IMR-90 (cell line): ENCODE measurements at regions not wholly inside any gene's neighbourhood (a gene's known extent, or its start where the extent isn't known, plus 50 kb on each side); places are given as distances from the start of the nearest gene placed in this dataset.
"Not testable (repeated sequence)": the region's sequence is repeated elsewhere in the genome, so short reads cannot be mapped to it uniquely, and the experiment has no call there.

Experiments used
- ATAC-seq: fragments of 200-7000 bp; cut with Tn5 transposase; 2 replicates; pipeline ENCODE4 v1.9.1; 2020; ENCODE audit warnings: low read depth, mild to moderate bottlenecking, moderate library complexity
- BruUV-seq: library from RNA; stranded (reverse); fragments of 400-500 nt; replicated peaks from 2 replicates; lab custom pipeline; 2021; lab: Mats Ljungman, UMichigan
- CTCF ChIA-PET: fragments of 300-600 bp; formaldehyde crosslinking; extraction: SDS; loops from one replicate; lab custom pipeline; 2021; ENCODE audit warnings: antibody characterized with exemption; lab: Yijun Ruan, JAX
- POLR2A ChIA-PET: fragments of 300-600 bp; sonication (Branson Sonifier 250); formaldehyde crosslinking; loops from one replicate; lab custom pipeline; 2022; ENCODE audit warnings: antibody characterized with exemption; ENCODE audit not compliant: unreplicated experiment; lab: Charles Lee
- DNase-seq: peaks from one replicate; pipeline ENCODE4 v3.0.0; 2013
- H2AFZ ChIP-seq: replicated peaks from 2 replicates; pipeline ENCODE3; 2013; ENCODE audit warnings: low read length, mild to moderate bottlenecking; ENCODE audit not compliant: poor library complexity
- H2AK5ac ChIP-seq: 2 replicates; pipeline ENCODE4 v1.6.1; 2013; ENCODE audit warnings: low read depth, low read length, inconsistent platforms
- H2AK9ac ChIP-seq: replicated peaks from 2 replicates; pipeline ENCODE3; 2013; ENCODE audit warnings: mild to moderate bottlenecking, low read depth, low read length, moderate library complexity; ENCODE audit not compliant: poor library complexity
- H2BK120ac ChIP-seq: 2 replicates; pipeline ENCODE4 v1.6.1; 2013; ENCODE audit warnings: low read depth, low read length, inconsistent platforms
- H2BK15ac ChIP-seq: 3 replicates; pipeline ENCODE4 v1.6.1; 2013; ENCODE audit warnings: low read depth, low read length, inconsistent platforms
- H2BK20ac ChIP-seq: 2 replicates; pipeline ENCODE4 v1.6.1; 2013; ENCODE audit warnings: low read depth, mild to moderate bottlenecking, inconsistent platforms, low read length, moderate library complexity
- H2BK5ac ChIP-seq: 2 replicates; pipeline ENCODE4 v1.6.1; 2013; ENCODE audit warnings: mild to moderate bottlenecking, low read depth, low read length, inconsistent platforms; ENCODE audit not compliant: poor library complexity, severe bottlenecking
- H3K14ac ChIP-seq: replicated peaks from 2 replicates; pipeline ENCODE4 v1.6.1; 2013; ENCODE audit warnings: low read depth, low read length, inconsistent platforms
- H3K18ac ChIP-seq: 2 replicates; pipeline ENCODE4 v1.6.1; 2013; ENCODE audit warnings: low read depth, low read length, control low read depth
- H3K23ac ChIP-seq: 2 replicates; pipeline ENCODE4 v1.6.1; 2013; ENCODE audit warnings: low read depth, low read length, inconsistent platforms
- H3K27ac ChIP-seq: 2 replicates; pipeline ENCODE4 v1.5.1; 2013; ENCODE audit warnings: mild to moderate bottlenecking, control low read depth, low read length; ENCODE audit not compliant: insufficient read depth
- H3K27me3 ChIP-seq: 2 replicates; pipeline ENCODE4 v1.6.1; 2013; ENCODE audit warnings: low read length; ENCODE audit not compliant: control insufficient read depth, insufficient read depth
- H3K36me3 ChIP-seq: 2 replicates; pipeline ENCODE4 v1.6.1; 2013; ENCODE audit warnings: low read length, mixed read lengths; ENCODE audit not compliant: control insufficient read depth, insufficient read depth
- H3K4ac ChIP-seq: 2 replicates; pipeline ENCODE4 v1.6.1; 2013; ENCODE audit warnings: low read depth, low read length, inconsistent platforms
- H3K4me1 ChIP-seq: 2 replicates; pipeline ENCODE4 v1.6.1; 2013; ENCODE audit warnings: low read length, mixed read lengths; ENCODE audit not compliant: control insufficient read depth, insufficient read depth
- H3K4me2 ChIP-seq: 2 replicates; pipeline ENCODE4 v1.6.1; 2013; ENCODE audit warnings: low read depth, mild to moderate bottlenecking, control low read depth, low read length, moderate library complexity
- H3K4me3 ChIP-seq: 2 replicates; pipeline ENCODE4 v1.5.1; 2013; ENCODE audit warnings: low read depth, mild to moderate bottlenecking, control low read depth, low read length, moderate library complexity; ENCODE audit not compliant: insufficient read depth
- H3K56ac ChIP-seq: 2 replicates; pipeline ENCODE4 v1.6.1; 2013; ENCODE audit warnings: low read length, inconsistent platforms; ENCODE audit not compliant: insufficient read depth; ENCODE audit errors: extremely low read depth
- H3K79me1 ChIP-seq, 2 experiments: 2 replicates each; pipeline ENCODE4 v1.6.1; 2013; ENCODE audit warnings: low read length in 2 of 2, inconsistent platforms in 1 of 2, low read depth in 1 of 2
- H3K9ac ChIP-seq: 2 replicates; pipeline ENCODE4 v1.6.1; 2013; ENCODE audit warnings: low read depth, low read length, control low read depth
- H3K9me1 ChIP-seq: 2 replicates; pipeline ENCODE4 v1.6.1; 2013; ENCODE audit warnings: low read length, inconsistent platforms; ENCODE audit not compliant: insufficient read depth
- H3K9me3 ChIP-seq: 2 replicates; pipeline ENCODE4 v1.6.1; 2013; ENCODE audit warnings: low read length; ENCODE audit not compliant: control insufficient read depth, insufficient read depth
- H4K20me1 ChIP-seq: 2 replicates; pipeline ENCODE4 v1.6.1; 2013; ENCODE audit warnings: low read length, inconsistent platforms; ENCODE audit not compliant: insufficient read depth
- H4K5ac ChIP-seq: 2 replicates; pipeline ENCODE4 v1.6.1; 2013; ENCODE audit warnings: mild to moderate bottlenecking, low read depth, low read length, control low read depth
- H4K8ac ChIP-seq, 2 experiments: 2 replicates each; pipeline ENCODE4 v1.6.1; 2013; ENCODE audit warnings: low read depth in 2 of 2, low read length in 2 of 2, control low read depth in 1 of 2, inconsistent platforms in 1 of 2
- H4K91ac ChIP-seq: 2 replicates; pipeline ENCODE4 v1.6.1; 2013; ENCODE audit warnings: low read depth, low read length, inconsistent platforms; ENCODE audit not compliant: insufficient read depth
- CEBPB ChIP-seq: IDR thresholded peaks from 2 replicates; pipeline ENCODE4 v1.6.1; 2012; ENCODE audit warnings: low read depth, low read length, improper control_type of control experiment
- NFE2L2 ChIP-seq: fragments of 150-350 bp; IDR thresholded peaks from 2 replicates; pipeline ENCODE4 v1.6.1; 2016; ENCODE audit warnings: low read depth, mild to moderate bottlenecking, low read length
- WGBS, 2 experiments: methylation state at CpG; one replicate each; pipeline versions ENCODE4 v1.1.5 to v1.1.7; 2013; ENCODE audit warnings: missing lambda C conversion rate in 2 of 2; ENCODE audit not compliant: insufficient read length in 1 of 2; ENCODE audit errors: extremely low coverage in 2 of 2; 5-methylcytosine and 5-hydroxymethylcytosine counted together
- dilution Hi-C: fragments of 300-500 bp; cut with HindIII; formaldehyde crosslinking; loops from one replicate; pipeline ENCODE4 v1.14.3; 2018; ENCODE audit warnings: low sequenced_read_pairs; ENCODE audit not compliant: unreplicated experiment
- in situ Hi-C: fragments of 300-500 bp; cut with MboI; formaldehyde crosslinking; loops from 3 replicates; pipeline ENCODE4 v1.14.3; 2019; ENCODE audit warnings: low sequenced_read_pairs, inconsistent platforms, mixed read lengths
- intact Hi-C: fragments of 100-400 bp; cut with micrococcal nuclease; formaldehyde crosslinking; loops from 2 replicates; pipeline ENCODE4 v1.10.0; 2022

GRCh38 chr10:117454502-117454901, 79.3 kb upstream of the PDZD8 start:
- DNase-seq = no peak
- H4K8ac ChIP-seq = no peak overlapping the region
- no peak overlapping the region for H4K91ac ChIP-seq
- ATAC-seq = no peak
- no peak overlapping the region for H3K14ac ChIP-seq
- no peak overlapping the region for H3K18ac ChIP-seq
- CTCF ChIA-PET = no interaction called here
- H3K9me1 ChIP-seq = no peaks in the 10 kb centered on the region
- BruUV-seq = no TSS peak
- intact Hi-C loops (no loop called here), in situ Hi-C loops (no loop called here), dilution Hi-C loops (no loop called here)
- H4K20me1 ChIP-seq = no peaks in the 10 kb centered on the region
- no peak overlapping the region for H2AFZ ChIP-seq
- no peak overlapping the region for H3K27ac ChIP-seq
- no peak overlapping the region for H4K5ac ChIP-seq
- H3K4me1 ChIP-seq = no peaks in the 10 kb centered on the region
- H2BK5ac ChIP-seq = no peak overlapping the region
- no CpG with 5 or more reads among the region's 1 CpG for whole genome bisulfite sequencing, 2 experiments
- TF ChIP-seq CEBPB (peak; percentile 39; the same call in 1 of the 2 replicates), NFE2L2 (no peak)
- H3K4ac ChIP-seq = no peak overlapping the region
- no peak overlapping the region for H3K23ac ChIP-seq
- H3K4me2 ChIP-seq = no peak overlapping the region
- no peaks in the 10 kb centered on the region for H3K27me3 ChIP-seq
- H3K9ac ChIP-seq = no peak overlapping the region
- no peak overlapping the region for H2AK5ac ChIP-seq
- no peak overlapping the region for H3K56ac ChIP-seq
- POLR2A ChIA-PET = no interaction called here
- no peak overlapping the region for H2BK120ac ChIP-seq
- no peak overlapping the region for H3K4me3 ChIP-seq
- H3K36me3 ChIP-seq = no peaks in the 10 kb centered on the region
- H3K79me1 ChIP-seq = no peaks in the 10 kb centered on the region
- H2AK9ac ChIP-seq = no peak overlapping the region
- H3K9me3 ChIP-seq = no peaks in the 10 kb centered on the region
- H2BK20ac ChIP-seq = no peak overlapping the region
- no peak overlapping the region for H2BK15ac ChIP-seq

DNA sequence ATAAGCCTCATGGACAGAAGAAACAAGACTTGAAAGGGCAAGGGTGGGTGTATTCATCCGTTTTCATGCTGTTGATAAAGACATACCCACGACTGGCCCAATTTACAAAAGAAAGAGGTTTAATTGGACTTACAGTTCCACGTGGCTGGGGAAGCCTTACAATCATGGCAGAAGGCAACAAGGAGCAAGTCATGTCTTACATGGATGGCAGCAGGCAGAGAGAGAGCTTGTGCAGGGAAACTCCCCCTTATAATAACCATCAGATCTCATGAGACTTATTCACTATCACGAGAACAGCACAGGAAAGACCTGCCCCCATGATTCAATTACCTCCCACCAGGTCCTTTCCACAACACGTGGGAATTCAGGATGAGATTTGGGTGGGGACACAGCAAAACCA, 78.2 kb upstream of the PDZD8 start:
- H4K8ac ChIP-seq, H3K9ac ChIP-seq, H3K27ac ChIP-seq, ATAC-seq, H3K9me1 ChIP-seq, intact Hi-C loops, H4K91ac ChIP-seq, H3K79me1 ChIP-seq, H2BK120ac ChIP-seq, H2BK15ac ChIP-seq, H3K18ac ChIP-seq, POLR2A ChIA-PET, H3K4me3 ChIP-seq, dilution Hi-C loops, in situ Hi-C loops, H3K4ac ChIP-seq, H2BK20ac ChIP-seq, H4K5ac ChIP-seq, BruUV-seq, H2AK9ac ChIP-seq, H4K20me1 ChIP-seq, H2AFZ ChIP-seq, H3K4me1 ChIP-seq, H3K14ac ChIP-seq, H3K36me3 ChIP-seq, DNase-seq, H3K56ac ChIP-seq, H3K9me3 ChIP-seq, H3K27me3 ChIP-seq, H3K23ac ChIP-seq, H2BK5ac ChIP-seq, H2AK5ac ChIP-seq, CTCF ChIA-PET, H3K4me2 ChIP-seq: not testable (repeated sequence)
- WGBS, 2 experiments = 31% methylated on average over 3 of the region's 5 CpGs; no CpG with 5 or more reads in 1 of the 2 experiments
